ENCODE measurements at regions not wholly inside any gene's neighbourhood (a gene's known extent, or its start where the extent isn't known, plus 50 kb on each side); places are given as distances from the start of the nearest gene placed in this dataset.

DNA sequence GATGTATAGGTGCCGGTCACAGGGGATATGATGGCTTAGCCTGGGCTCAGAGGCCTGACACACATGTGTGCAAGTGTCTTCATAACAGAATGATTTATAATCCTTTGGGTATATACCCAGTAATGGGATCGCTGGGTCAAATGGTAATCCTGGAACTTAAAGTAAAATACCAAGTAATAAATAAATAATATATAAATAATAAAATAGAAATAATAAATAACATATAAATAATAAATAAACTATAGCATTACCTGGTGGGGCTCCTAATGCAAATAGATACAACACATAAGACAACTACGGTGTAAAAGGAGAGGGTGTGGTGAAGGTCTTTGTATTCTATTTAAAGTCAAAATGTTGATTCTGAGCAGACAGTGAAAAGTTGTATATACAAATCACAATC is 68.5 kb upstream of the GFPT2 start:
- TF ChIP-seq TCF12 (IDR thresholded peaks at IDR 0.05; ENCODE audit: low read depth) (no peak), RAD21 (IDR thresholded peaks at IDR 0.05; ENCODE audit: low read depth) (no peak), ZBTB7A (IDR thresholded peaks at IDR 0.05; ENCODE audit: low read depth) (no peak), CEBPB (IDR thresholded peaks at IDR 0.05) (no peak), TEAD4 (IDR thresholded peaks at IDR 0.05) (no peak), YY1 (IDR thresholded peaks at IDR 0.05; ENCODE audit: low read depth) (no peak), EP300 (IDR thresholded peaks at IDR 0.05; ENCODE audit: borderline replicate concordance) (no peak), TAF1 (IDR thresholded peaks at IDR 0.05; ENCODE audit: low read depth) (no peak), EGR1 (IDR thresholded peaks at IDR 0.05) (no peak), CREB1 (IDR thresholded peaks at IDR 0.05; ENCODE audit: low read depth) (no peak), FOXM1 (IDR thresholded peaks at IDR 0.05; ENCODE audit: borderline replicate concordance, low read depth) (no peak)
- TF ChIP-seq, protein P1, sequence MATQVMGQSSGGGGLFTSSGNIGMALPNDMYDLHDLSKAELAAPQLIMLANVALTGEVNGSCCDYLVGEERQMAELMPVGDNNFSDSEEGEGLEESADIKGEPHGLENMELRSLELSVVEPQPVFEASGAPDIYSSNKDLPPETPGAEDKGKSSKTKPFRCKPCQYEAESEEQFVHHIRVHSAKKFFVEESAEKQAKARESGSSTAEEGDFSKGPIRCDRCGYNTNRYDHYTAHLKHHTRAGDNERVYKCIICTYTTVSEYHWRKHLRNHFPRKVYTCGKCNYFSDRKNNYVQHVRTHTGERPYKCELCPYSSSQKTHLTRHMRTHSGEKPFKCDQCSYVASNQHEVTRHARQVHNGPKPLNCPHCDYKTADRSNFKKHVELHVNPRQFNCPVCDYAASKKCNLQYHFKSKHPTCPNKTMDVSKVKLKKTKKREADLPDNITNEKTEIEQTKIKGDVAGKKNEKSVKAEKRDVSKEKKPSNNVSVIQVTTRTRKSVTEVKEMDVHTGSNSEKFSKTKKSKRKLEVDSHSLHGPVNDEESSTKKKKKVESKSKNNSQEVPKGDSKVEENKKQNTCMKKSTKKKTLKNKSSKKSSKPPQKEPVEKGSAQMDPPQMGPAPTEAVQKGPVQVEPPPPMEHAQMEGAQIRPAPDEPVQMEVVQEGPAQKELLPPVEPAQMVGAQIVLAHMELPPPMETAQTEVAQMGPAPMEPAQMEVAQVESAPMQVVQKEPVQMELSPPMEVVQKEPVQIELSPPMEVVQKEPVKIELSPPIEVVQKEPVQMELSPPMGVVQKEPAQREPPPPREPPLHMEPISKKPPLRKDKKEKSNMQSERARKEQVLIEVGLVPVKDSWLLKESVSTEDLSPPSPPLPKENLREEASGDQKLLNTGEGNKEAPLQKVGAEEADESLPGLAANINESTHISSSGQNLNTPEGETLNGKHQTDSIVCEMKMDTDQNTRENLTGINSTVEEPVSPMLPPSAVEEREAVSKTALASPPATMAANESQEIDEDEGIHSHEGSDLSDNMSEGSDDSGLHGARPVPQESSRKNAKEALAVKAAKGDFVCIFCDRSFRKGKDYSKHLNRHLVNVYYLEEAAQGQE (IDR thresholded peaks at IDR 0.05; ENCODE audit: low read depth): no peak
- TF ChIP-seq, protein P2, sequence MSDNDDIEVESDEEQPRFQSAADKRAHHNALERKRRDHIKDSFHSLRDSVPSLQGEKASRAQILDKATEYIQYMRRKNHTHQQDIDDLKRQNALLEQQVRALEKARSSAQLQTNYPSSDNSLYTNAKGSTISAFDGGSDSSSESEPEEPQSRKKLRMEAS (IDR thresholded peaks at IDR 0.05): no peak
